Peyer's patch (tissue), 4 donors: ENCODE measurements at regions not wholly inside any gene's neighbourhood (a gene's known extent, or its start where the extent isn't known, plus 50 kb on each side); places are given as distances from the start of the nearest gene placed in this dataset.
A peak's percentile ranks its signal among the peaks of the same experiment; 100 is the strongest.

Experiments
- DNase-seq, 3 donors: peaks; one replicate each; pipeline ENCODE4 v3.0.0-alpha.2; 2017 to 2019
- H3K27ac ChIP-seq, 4 donors: fragments of 200-600 bp; sonication (generic); one replicate each; pipeline ENCODE4 v1.5.1; 2016 to 2019
- H3K27me3 ChIP-seq, 2 donors: fragments of 200-600 bp; sonication (generic); one replicate each; pipeline ENCODE4 v1.5.1; 2019
- H3K36me3 ChIP-seq, 3 donors: fragments of 200-600 bp; sonication (generic); one replicate each; pipeline ENCODE4 v1.5.1; 2016 to 2019
- H3K4me1 ChIP-seq, 4 donors: fragments of 200-600 bp; sonication (generic); one replicate each; pipeline ENCODE4 v1.5.1; 2016 to 2019
- H3K4me3 ChIP-seq, 4 donors: fragments of 200-600 bp; sonication (generic); 1 replicate in 3 of 4; 2 replicates in 1 of 4; pipeline ENCODE4 v1.5.1; 2016 to 2019; ENCODE audit warnings: mild to moderate bottlenecking in 1 of 4
- H3K9me3 ChIP-seq, 4 donors: fragments of 200-600 bp; sonication (generic); one replicate each; pipeline ENCODE4 v1.5.1; 2016 to 2019; ENCODE audit warnings: mild to moderate bottlenecking in 1 of 4
- CTCF ChIP-seq, 6 experiments: fragments of 450-650 bp in 4 of 6; fragments of 200-600 bp in 2 of 6; sonication (generic) in 1 of 6; IDR thresholded peaks; one replicate each; pipeline ENCODE4 v1.5.1; 2017 to 2019; ENCODE audit warnings: antibody characterized with exemption in 6 of 6, mild to moderate bottlenecking in 3 of 6, moderate library complexity in 1 of 6
- POLR2A ChIP-seq, 2 donors: fragments of 450-650 bp; IDR thresholded peaks; one replicate each; pipeline ENCODE4 v1.5.1; 2017; ENCODE audit warnings: antibody characterized with exemption in 2 of 2, mild to moderate bottlenecking in 2 of 2, moderate library complexity in 2 of 2

GRCh38 chr18:75128911-75129716 lies 79.8 kb downstream of the PTGR3 start:
- H3K36me3 ChIP-seq: no peaks in the 10 kb centered on the region
- no peaks in the 10 kb centered on the region for H3K27me3 ChIP-seq
- H3K27ac ChIP-seq: no peak overlapping the region
- H3K4me3 ChIP-seq: no peak overlapping the region
- peak in 1 of 3 donors; percentile 18 for DNase-seq
- peaks cover 0 to 7% (median 4%) of the 10 kb centered on the region in 4 donors for H3K4me1 ChIP-seq
- TF ChIP-seq POLR2A (IDR thresholded peaks at IDR 0.05) (no peak), CTCF (IDR thresholded peaks at IDR 0.05) (no peak)
- no peaks in the 10 kb centered on the region for H3K9me3 ChIP-seq

GRCh38 chr18:75128051-75128605 lies 80.8 kb downstream of the PTGR3 start:
- H3K27ac ChIP-seq: peak overlapping the region in 3 of 4 donors; percentile 35 to 71 (median 43)
- H3K36me3 ChIP-seq: no peaks in the 10 kb centered on the region
- H3K4me1 ChIP-seq: peaks cover 0 to 7% (median 4%) of the 10 kb centered on the region in 4 donors
- H3K4me3 ChIP-seq: no peak overlapping the region
- peak in 1 of 3 donors; percentile 34 for DNase-seq
- no peaks in the 10 kb centered on the region for H3K27me3 ChIP-seq
- no peaks in the 10 kb centered on the region for H3K9me3 ChIP-seq
- TF ChIP-seq CTCF (IDR thresholded peaks at IDR 0.05): no peak
- no peak for TF ChIP-seq POLR2A (IDR thresholded peaks at IDR 0.05)

- H3K4me1 ChIP-seq: peaks cover 0 to 7% (median 4%) of the 10 kb centered on the region in 4 donors
- peak in 2 of 3 donors; percentile 83 to 87 for DNase-seq
- no peaks in the 10 kb centered on the region for H3K36me3 ChIP-seq
- H3K9me3 ChIP-seq: no peaks in the 10 kb centered on the region
- H3K4me3 ChIP-seq: no peak overlapping the region
- peak overlapping the region in 2 of 4 donors; percentile 43 to 71 for H3K27ac ChIP-seq
- TF ChIP-seq POLR2A (IDR thresholded peaks at IDR 0.05): peak in 1 of 2 donors; percentile 28
- TF ChIP-seq CTCF (IDR thresholded peaks at IDR 0.05): peak in 3 of 6 experiments; percentile 19 to 24 (median 23)
- H3K27me3 ChIP-seq: no peaks in the 10 kb centered on the region
These were observed 81.6 kb downstream of the PTGR3 start for GRCh38 chr18:75127143-75128021.

- Histone ChIP-seq H3K27me3 (no peaks in the 10 kb centered on the region), H3K4me3 (no peak overlapping the region), H3K27ac (no peak overlapping the region), H3K4me1 (peaks cover 0 to 7% (median 4%) of the 10 kb centered on the region in 4 donors), H3K9me3 (no peaks in the 10 kb centered on the region), H3K36me3 (no peaks in the 10 kb centered on the region)
- TF ChIP-seq POLR2A (IDR thresholded peaks at IDR 0.05): no peak
- no peak for TF ChIP-seq CTCF (IDR thresholded peaks at IDR 0.05)
- DNase-seq: peak in 1 of 3 donors; percentile 37
These were observed 83.3 kb downstream of the PTGR3 start for GRCh38 chr18:75125382-75126331.
